ENCODE measurements at regions not wholly inside any gene's neighbourhood (a gene's known extent, or its start where the extent isn't known, plus 50 kb on each side); places are given as distances from the start of the nearest gene placed in this dataset.

- Mint-ChIP-seq H3K36me3 (ENCODE audit: unreplicated experiment) (no peaks in the 10 kb centered on the region), H3K4me1 (ENCODE audit: unreplicated experiment) (no peaks in the 10 kb centered on the region), H3K27me3 (ENCODE audit: unreplicated experiment) (no peaks in the 10 kb centered on the region), H3K27ac (ENCODE audit: unreplicated experiment) (no peak overlapping the region), H3K4me3 (ENCODE audit: unreplicated experiment) (no peak overlapping the region), H3K9me3 (ENCODE audit: unreplicated experiment) (peaks cover 5% of the 10 kb centered on the region)
- TF ChIP-seq, protein P1, sequence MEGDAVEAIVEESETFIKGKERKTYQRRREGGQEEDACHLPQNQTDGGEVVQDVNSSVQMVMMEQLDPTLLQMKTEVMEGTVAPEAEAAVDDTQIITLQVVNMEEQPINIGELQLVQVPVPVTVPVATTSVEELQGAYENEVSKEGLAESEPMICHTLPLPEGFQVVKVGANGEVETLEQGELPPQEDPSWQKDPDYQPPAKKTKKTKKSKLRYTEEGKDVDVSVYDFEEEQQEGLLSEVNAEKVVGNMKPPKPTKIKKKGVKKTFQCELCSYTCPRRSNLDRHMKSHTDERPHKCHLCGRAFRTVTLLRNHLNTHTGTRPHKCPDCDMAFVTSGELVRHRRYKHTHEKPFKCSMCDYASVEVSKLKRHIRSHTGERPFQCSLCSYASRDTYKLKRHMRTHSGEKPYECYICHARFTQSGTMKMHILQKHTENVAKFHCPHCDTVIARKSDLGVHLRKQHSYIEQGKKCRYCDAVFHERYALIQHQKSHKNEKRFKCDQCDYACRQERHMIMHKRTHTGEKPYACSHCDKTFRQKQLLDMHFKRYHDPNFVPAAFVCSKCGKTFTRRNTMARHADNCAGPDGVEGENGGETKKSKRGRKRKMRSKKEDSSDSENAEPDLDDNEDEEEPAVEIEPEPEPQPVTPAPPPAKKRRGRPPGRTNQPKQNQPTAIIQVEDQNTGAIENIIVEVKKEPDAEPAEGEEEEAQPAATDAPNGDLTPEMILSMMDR (IDR thresholded peaks at IDR 0.05): no peak
- no peak for DNase-seq (ENCODE audit: extremely low spot score, unreplicated experiment)
Observed at GRCh38 chr4:14046642-14047041, 419.1 kb upstream of the BOD1L1 start.

DNA sequence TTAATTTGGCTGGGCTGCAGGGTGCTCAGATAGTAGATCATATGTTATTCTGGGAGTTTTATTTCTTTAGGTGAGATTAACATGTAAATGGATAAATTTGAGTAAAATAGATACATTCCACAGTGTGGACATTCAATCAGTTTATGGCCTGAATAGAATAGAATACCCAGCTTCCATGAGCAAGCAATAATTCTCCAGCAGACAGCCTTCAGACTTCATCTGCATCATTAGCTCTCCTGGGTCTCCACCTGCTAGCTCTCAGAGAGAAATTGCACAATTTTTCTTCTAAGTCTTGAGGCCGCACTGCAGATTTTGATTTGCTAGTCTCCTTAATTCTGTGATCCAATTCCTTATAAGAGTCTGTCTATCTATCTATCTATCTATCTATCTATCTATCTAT, 420.3 kb upstream of the BOD1L1 start:
- H3K9me3 Mint-ChIP-seq (ENCODE audit: unreplicated experiment): peaks cover 3% of the 10 kb centered on the region
- H3K27ac Mint-ChIP-seq (ENCODE audit: unreplicated experiment): no peak overlapping the region
- no peaks in the 10 kb centered on the region for H3K4me1 Mint-ChIP-seq (ENCODE audit: unreplicated experiment)
- DNase-seq (ENCODE audit: extremely low spot score, unreplicated experiment): no peak
- no peaks in the 10 kb centered on the region for H3K36me3 Mint-ChIP-seq (ENCODE audit: unreplicated experiment)
- H3K27me3 Mint-ChIP-seq (ENCODE audit: unreplicated experiment): no peaks in the 10 kb centered on the region
- TF ChIP-seq, protein P1 (IDR thresholded peaks at IDR 0.05): no peak
- no peak overlapping the region for H3K4me3 Mint-ChIP-seq (ENCODE audit: unreplicated experiment)

DNA sequence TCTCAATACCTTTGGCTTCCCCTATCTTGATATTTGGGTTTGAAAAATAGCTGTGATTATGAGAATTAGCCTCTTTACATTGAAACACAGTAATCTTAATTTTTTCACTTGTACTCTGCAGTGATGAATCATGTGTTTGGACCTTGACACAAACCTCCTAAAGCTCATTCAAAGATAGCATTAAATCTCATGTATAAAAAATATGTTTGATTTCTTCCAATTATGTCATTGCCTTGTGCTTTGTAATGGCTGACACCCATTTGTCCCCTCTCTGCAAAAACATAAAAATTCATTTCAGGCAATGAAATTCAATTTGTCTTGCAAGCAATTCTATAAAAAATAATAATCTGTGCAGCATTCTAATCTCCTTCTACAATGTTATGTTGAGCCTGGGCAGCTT, 422.4 kb upstream of the BOD1L1 start:
- Mint-ChIP-seq H3K27ac (ENCODE audit: unreplicated experiment) (no peak overlapping the region), H3K9me3 (ENCODE audit: unreplicated experiment) (no peaks in the 10 kb centered on the region)

GRCh38 chr4:14053291-14053690, 425.8 kb upstream of the BOD1L1 start:
- Mint-ChIP-seq H3K4me1 (ENCODE audit: unreplicated experiment) (no peaks in the 10 kb centered on the region), H3K27me3 (ENCODE audit: unreplicated experiment) (no peaks in the 10 kb centered on the region), H3K9me3 (ENCODE audit: unreplicated experiment) (no peaks in the 10 kb centered on the region), H3K36me3 (ENCODE audit: unreplicated experiment) (no peaks in the 10 kb centered on the region), H3K4me3 (ENCODE audit: unreplicated experiment) (no peak overlapping the region), H3K27ac (ENCODE audit: unreplicated experiment) (no peak overlapping the region)
- no peak for DNase-seq (ENCODE audit: extremely low spot score, unreplicated experiment)
- TF ChIP-seq, protein P1 (IDR thresholded peaks at IDR 0.05): no peak

More for the DNA sequence above, 422.4 kb upstream of the BOD1L1 start:
- no peaks in the 10 kb centered on the region for H3K4me1 Mint-ChIP-seq (ENCODE audit: unreplicated experiment)
- H3K27me3 Mint-ChIP-seq (ENCODE audit: unreplicated experiment): no peaks in the 10 kb centered on the region
- TF ChIP-seq, protein P1 (IDR thresholded peaks at IDR 0.05): no peak
- DNase-seq (ENCODE audit: extremely low spot score, unreplicated experiment): no peak
- H3K4me3 Mint-ChIP-seq (ENCODE audit: unreplicated experiment): no peak overlapping the region
- H3K36me3 Mint-ChIP-seq (ENCODE audit: unreplicated experiment): no peaks in the 10 kb centered on the region

DNA sequence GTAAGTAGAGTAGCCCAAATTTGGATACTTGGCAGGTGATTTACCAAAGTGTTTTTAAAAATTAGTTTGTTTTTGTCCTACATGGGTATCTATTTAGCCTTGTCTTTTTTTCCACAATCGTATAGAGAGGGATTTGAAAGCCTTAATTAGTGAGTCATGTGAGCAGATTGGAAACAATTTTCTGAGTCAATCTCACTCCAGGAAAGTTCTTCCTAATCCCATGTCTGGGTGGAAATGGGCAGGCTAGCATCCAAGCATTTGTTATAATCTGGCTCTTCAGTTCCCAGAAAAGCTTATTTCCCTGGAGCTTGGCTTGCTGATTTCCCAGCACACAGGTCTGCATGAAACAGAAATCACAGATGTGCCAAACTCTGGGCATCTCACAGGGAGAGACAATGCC, 426.9 kb upstream of the BOD1L1 start:
- H3K27ac Mint-ChIP-seq (ENCODE audit: unreplicated experiment): no peak overlapping the region
- DNase-seq (ENCODE audit: extremely low spot score, unreplicated experiment): no peak
- H3K4me3 Mint-ChIP-seq (ENCODE audit: unreplicated experiment): no peak overlapping the region
- TF ChIP-seq, protein P1 (IDR thresholded peaks at IDR 0.05): no peak
- no peaks in the 10 kb centered on the region for H3K4me1 Mint-ChIP-seq (ENCODE audit: unreplicated experiment)
- no peaks in the 10 kb centered on the region for H3K36me3 Mint-ChIP-seq (ENCODE audit: unreplicated experiment)
- H3K27me3 Mint-ChIP-seq (ENCODE audit: unreplicated experiment): no peaks in the 10 kb centered on the region
- H3K9me3 Mint-ChIP-seq (ENCODE audit: unreplicated experiment): no peaks in the 10 kb centered on the region
